ENCODE measurements at regions not wholly inside any gene's neighbourhood (a gene's known extent, or its start where the extent isn't known, plus 50 kb on each side); places are given as distances from the start of the nearest gene placed in this dataset.

- H3K4me3 ChIP-seq (ENCODE audit: low read depth, poor library complexity, severe bottlenecking), result no peak overlapping the region
- 91 to 94% methylated on average over 2 of the region's 2 CpGs for WGBS, 2 donors
- intact Hi-C loops (cut with DNase I; ENCODE audit: low total_unique reads), result no loop called here
- DNase-seq (ENCODE audit: low spot score in 2 of 2), result no peak
- TF ChIP-seq CTCF (IDR thresholded peaks at IDR 0.05) (no peak), POLR2A (IDR thresholded peaks at IDR 0.05) (no peak)
These were observed 282.7 kb upstream of the SEMA6D start for GRCh38 chr15:47434596-47434995.

- intact Hi-C loops (cut with DNase I; ENCODE audit: low total_unique reads), result no loop called here
- no peak for TF ChIP-seq POLR2A (IDR thresholded peaks at IDR 0.05)
- no peak for TF ChIP-seq CTCF (IDR thresholded peaks at IDR 0.05)
- H3K4me3 ChIP-seq (ENCODE audit: low read depth, poor library complexity, severe bottlenecking), result no peak overlapping the region
- no peak for DNase-seq (ENCODE audit: low spot score in 2 of 2)
These were observed 279.8 kb upstream of the SEMA6D start for GRCh38 chr15:47437491-47437890.

GRCh38 chr15:47439146-47440111 is 277.9 kb upstream of the SEMA6D start:
- DNase-seq (ENCODE audit: low spot score in 2 of 2), result no peak
- no peak overlapping the region for H3K4me3 ChIP-seq (ENCODE audit: low read depth, poor library complexity, severe bottlenecking)
- intact Hi-C loops (cut with DNase I; ENCODE audit: low total_unique reads), result no loop called here
- WGBS, 2 donors, result 41 to 55% methylated on average over 5 of the region's 5 CpGs
- no peak for TF ChIP-seq CTCF (IDR thresholded peaks at IDR 0.05)
- TF ChIP-seq POLR2A (IDR thresholded peaks at IDR 0.05), result no peak

- intact Hi-C loops (cut with DNase I; ENCODE audit: low total_unique reads), result no loop called here
- no peak overlapping the region for H3K4me3 ChIP-seq (ENCODE audit: low read depth, poor library complexity, severe bottlenecking)
- no peak for DNase-seq (ENCODE audit: low spot score in 2 of 2)
- TF ChIP-seq CTCF (IDR thresholded peaks at IDR 0.05), result no peak
- no peak for TF ChIP-seq POLR2A (IDR thresholded peaks at IDR 0.05)
- WGBS, 2 donors, result 95% methylated on average over 1 of the region's 1 CpG
These were observed 274.9 kb upstream of the SEMA6D start for GRCh38 chr15:47442371-47442770.

GRCh38 chr15:47443839-47444238 is 273.5 kb upstream of the SEMA6D start:
- intact Hi-C loops (cut with DNase I; ENCODE audit: low total_unique reads), result no loop called here
- H3K4me3 ChIP-seq (ENCODE audit: low read depth, poor library complexity, severe bottlenecking), result no peak overlapping the region
- no peak for DNase-seq (ENCODE audit: low spot score in 2 of 2)
- TF ChIP-seq CTCF (IDR thresholded peaks at IDR 0.05), result no peak
- no peak for TF ChIP-seq POLR2A (IDR thresholded peaks at IDR 0.05)
- 86 to 91% methylated on average over 2 of the region's 2 CpGs for WGBS, 2 donors

Measured in lower leg skin (tissue), 4 donors.